GM12878 (cell line): ENCODE measurements at regions not wholly inside any gene's neighbourhood (a gene's known extent, or its start where the extent isn't known, plus 50 kb on each side); places are given as distances from the start of the nearest gene placed in this dataset.

Experiments
- ATAC-seq: fragments of 200-7000 bp; cut with Tn5 transposase; 3 replicates; pipeline ENCODE4 v1.9.1; 2020; ENCODE audit warnings: mild to moderate bottlenecking, moderate library complexity
- BruUV-seq: library from RNA; stranded (reverse); fragments of 400-500 nt; replicated peaks from 2 replicates; lab custom pipeline; 2021; lab: Mats Ljungman, UMichigan
- CTCF ChIA-PET: fragments of 300-600 bp; sonication (Branson Sonifier 250); formaldehyde crosslinking; extraction: SDS; loops from one replicate; lab custom pipeline; 2021; ENCODE audit warnings: inconsistent platforms; lab: Yijun Ruan, JAX
- POLR2A ChIA-PET: fragments of 350-600 bp; formaldehyde crosslinking; extraction: SDS; loops from one replicate; lab custom pipeline; 2021; ENCODE audit warnings: inconsistent platforms; lab: Charles Lee
- RAD21 ChIA-PET: fragments of 300-600 bp; sonication (Branson Sonifier 250); formaldehyde crosslinking; loops from one replicate; lab custom pipeline; 2023; ENCODE audit warnings: antibody characterized with exemption; ENCODE audit not compliant: unreplicated experiment; lab: Charles Lee
- SMC1A ChIA-PET: fragments of 300-600 bp; sonication (Branson Sonifier 250); formaldehyde crosslinking; loops from one replicate; lab custom pipeline; 2023; ENCODE audit not compliant: unreplicated experiment, uncharacterized antibody; lab: Charles Lee
- DNase-seq: peaks from one replicate; pipeline ENCODE4 v3.0.0-alpha.2; 2011; ENCODE audit warnings: low read depth, low spot score
- FAIRE-seq: peaks from 3 replicates; lab custom pipeline; 2011; peaks lifted over from hg19 to GRCh38; lab: Jason Lieb, UNC
- H2AFZ ChIP-seq: 2 replicates; pipeline ENCODE4 v1.6.0; 2011; ENCODE audit warnings: low read depth, low read length, control low read depth; ENCODE audit not compliant: control insufficient read depth
- H3K27ac ChIP-seq: 2 replicates; pipeline ENCODE4 v1.5.1; 2011; ENCODE audit warnings: control low read depth; ENCODE audit not compliant: control insufficient read depth, insufficient read depth
- H3K27me3 ChIP-seq, 2 experiments: replicated peaks in 1 of 2; 2 replicates each; pipeline versions ENCODE4 v1.6.0 to v1.6.1; 2011; ENCODE audit warnings: low read length in 1 of 2; ENCODE audit not compliant: control insufficient read depth in 2 of 2, insufficient read depth in 2 of 2
- H3K36me3 ChIP-seq, 2 experiments: 2 replicates each; pipeline ENCODE4 v1.5.1; 2011; ENCODE audit warnings: low read length in 1 of 2; ENCODE audit not compliant: control insufficient read depth in 2 of 2, insufficient read depth in 2 of 2
- H3K4me1 ChIP-seq: 2 replicates; pipeline ENCODE4 v1.6.1; 2011; ENCODE audit warnings: mild to moderate bottlenecking, low read length, moderate library complexity, mixed read lengths; ENCODE audit not compliant: control insufficient read depth, insufficient read depth
- H3K4me2 ChIP-seq: 2 replicates; pipeline ENCODE4 v1.6.0; 2011; ENCODE audit warnings: control low read depth; ENCODE audit not compliant: control insufficient read depth, insufficient read depth
- H3K4me3 ChIP-seq: fragments of 200-600 bp; sonication (generic); 2 replicates; pipeline ENCODE4 v1.5.1; 2016
- H3K79me2 ChIP-seq: 2 replicates; pipeline ENCODE4 v1.6.0; 2011; ENCODE audit warnings: low read length; ENCODE audit not compliant: control insufficient read depth, insufficient read depth
- H3K9ac ChIP-seq: 2 replicates; pipeline ENCODE4 v1.8.0; 2011; ENCODE audit warnings: low read length, control low read depth, mixed read lengths; ENCODE audit not compliant: control insufficient read depth, insufficient read depth
- H3K9me3 ChIP-seq: replicated peaks from 3 replicates; pipeline ENCODE4 v1.5.1; 2011; ENCODE audit warnings: mild to moderate bottlenecking, low read length; ENCODE audit not compliant: control insufficient read depth, insufficient read depth
- H4K20me1 ChIP-seq: 2 replicates; pipeline ENCODE4 v1.6.0; 2011; ENCODE audit not compliant: control insufficient read depth, insufficient read depth
- EED ChIP-seq: sonication (generic); IDR thresholded peaks from 2 replicates; pipeline ENCODE4 v1.6.1; 2016; ENCODE audit warnings: antibody characterized with exemption, low read depth
- ESRRA ChIP-seq: IDR thresholded peaks from 2 replicates; pipeline ENCODE4 v1.6.1; 2012; ENCODE audit warnings: mild to moderate bottlenecking, low read length, improper control_type of control experiment
- IKZF2 ChIP-seq, 2 experiments: fragments of 450-650 bp; IDR thresholded peaks; 2 replicates each; pipeline ENCODE4 v1.6.1; 2017; ENCODE audit warnings: mild to moderate bottlenecking in 2 of 2, moderate library complexity in 2 of 2
- NR2F1 ChIP-seq: fragments of 450-650 bp; conservative IDR thresholded peaks from 2 replicates; pipeline ENCODE4 v1.6.1; 2017; ENCODE audit warnings: mild to moderate bottlenecking
- PBX3 ChIP-seq: IDR thresholded peaks from 2 replicates; pipeline ENCODE4 v1.6.1; 2011; ENCODE audit warnings: mild to moderate bottlenecking, low read depth, low read length, moderate library complexity; ENCODE audit not compliant: insufficient replicate concordance
- PKNOX1 ChIP-seq: fragments of 450-650 bp; IDR thresholded peaks from 2 replicates; pipeline ENCODE4 v1.6.1; 2016; ENCODE audit warnings: mild to moderate bottlenecking
- POLR2AphosphoS5 ChIP-seq: IDR thresholded peaks from 2 replicates; pipeline ENCODE4 v1.6.1; 2011; ENCODE audit warnings: mild to moderate bottlenecking, low read length, inconsistent platforms
- SPI1 ChIP-seq: IDR thresholded peaks from 2 replicates; pipeline ENCODE4 v1.6.1; 2011; ENCODE audit warnings: low read depth, mild to moderate bottlenecking, low read length, moderate library complexity, borderline replicate concordance; ENCODE audit not compliant: insufficient read depth
- TCF12 ChIP-seq: IDR thresholded peaks from 2 replicates; pipeline ENCODE4 v1.6.1; 2011; ENCODE audit warnings: low read depth, mild to moderate bottlenecking, low read length
- ZNF274 ChIP-seq: IDR thresholded peaks from one replicate; pipeline ENCODE4 v1.8.0; 2011; ENCODE audit not compliant: insufficient read length, insufficient read depth
- WGBS: methylation state at CpG from one replicate; pipeline ENCODE4 v1.1.6; 2016; ENCODE audit warnings: low lambda C conversion rate; ENCODE audit not compliant: insufficient replicate concordance, insufficient coverage; ENCODE audit errors: missing lambda C conversion rate; 5-methylcytosine and 5-hydroxymethylcytosine counted together
- in situ Hi-C: fragments of 300-500 bp; cut with MboI; formaldehyde crosslinking; loops from 9 replicates; pipeline ENCODE4 v1.14.3; 2018; ENCODE audit warnings: mixed read lengths
- intact Hi-C: fragments of 100-400 bp; cut with micrococcal nuclease; formaldehyde crosslinking; loops from one replicate; pipeline ENCODE4 v1.14.2; 2022; ENCODE audit not compliant: unreplicated experiment

GRCh38 chr3:27049792-27050191, 319.4 kb downstream of the NEK10 start:
- WGBS: 0% methylated on average over 2 of the region's 2 CpGs
- ChIA-PET POLR2A (no interaction called here), SMC1A (no interaction called here), CTCF (no interaction called here), RAD21 (no interaction called here)
- no peak overlapping the region for H3K9ac ChIP-seq
- no peaks in the 10 kb centered on the region for H4K20me1 ChIP-seq
- H3K4me2 ChIP-seq: no peak overlapping the region
- DNase-seq (peak; percentile 3), FAIRE-seq (no peak), ATAC-seq (peak; percentile 76)
- H3K4me1 ChIP-seq: no peaks in the 10 kb centered on the region
- no peaks in the 10 kb centered on the region for H3K27me3 ChIP-seq
- intact Hi-C loops (no loop called here), in situ Hi-C loops (no loop called here)
- no peak overlapping the region for H3K27ac ChIP-seq
- no peak overlapping the region for H3K4me3 ChIP-seq
- BruUV-seq: no TSS peak
- H2AFZ ChIP-seq: no peak overlapping the region
- TF ChIP-seq ESRRA (peak; percentile 88), IKZF2 (IDR thresholded peaks at IDR 0.05) (no peak), TCF12 (no peak), EED (no peak), POLR2AphosphoS5 (no peak), SPI1 (peak; percentile 37; the same call in 1 of the 2 replicates), NR2F1 (0 out of 2 replicates have a peak, but pooled peaks have one; percentile 28), PBX3 (peak; percentile 32), PKNOX1 (peak; percentile 94), ZNF274 (no peak)
- H3K36me3 ChIP-seq: no peaks in the 10 kb centered on the region
- H3K9me3 ChIP-seq: no peaks in the 10 kb centered on the region
- H3K79me2 ChIP-seq: no peaks in the 10 kb centered on the region
